K562 (cell line): ENCODE measurements at regions not wholly inside any gene's neighbourhood (a gene's known extent, or its start where the extent isn't known, plus 50 kb on each side); places are given as distances from the start of the nearest gene placed in this dataset.
A peak's percentile ranks its signal among the peaks of the same experiment; 100 is the strongest.

ENCODE experiments used
- ATAC-seq: fragments of 200-7000 bp; cut with Tn5 transposase; 3 replicates; pipeline ENCODE4 v1.9.1; 2020; ENCODE audit warnings: moderate library complexity
- BruUV-seq: library from RNA; stranded (reverse); fragments of 400-500 nt; replicated peaks from 2 replicates; lab custom pipeline; 2021; lab: Mats Ljungman, UMichigan
- CTCF ChIA-PET: fragments of 300-600 bp; formaldehyde crosslinking; extraction: SDS; loops from one replicate; lab custom pipeline; 2021; ENCODE audit warnings: low intra/inter-chr PET ratio; lab: Yijun Ruan, JAX
- POLR2A ChIA-PET: fragments of 300-600, 350-650 bp; sonication (Branson Sonifier 250); formaldehyde crosslinking; extraction: SDS; loops from one replicate; lab custom pipeline; 2021; ENCODE audit warnings: antibody characterized with exemption, inconsistent platforms; lab: Yijun Ruan, JAX
- DNase-seq, 4 experiments: peaks; one replicate each; pipeline versions ENCODE4 v3.0.0 to v3.0.0-alpha.2; 2011 to 2018; ENCODE audit warnings: low spot score in 3 of 4, mixed read lengths in 3 of 4; ENCODE audit errors: extremely low read depth in 1 of 4
- FAIRE-seq: peaks from 2 replicates; lab custom pipeline; 2011; peaks lifted over from hg19 to GRCh38; lab: Jason Lieb, UNC
- H2AFZ ChIP-seq: 2 replicates; pipeline ENCODE4 v1.6.0; 2011; ENCODE audit warnings: low read depth, low read length, control low read depth, inconsistent platforms
- H3K27ac ChIP-seq: fragments of 200-600 bp; 3 replicates; pipeline ENCODE4 v1.8.0; 2011; ENCODE audit warnings: low read depth, mild to moderate bottlenecking, control low read depth, inconsistent platforms, low read length, moderate library complexity, mixed read lengths; ENCODE audit errors: extremely low read depth
- H3K27me3 ChIP-seq, 2 experiments: fragments of 300-600 bp in 1 of 2; 2 replicates in 1 of 2; 3 replicates in 1 of 2; pipeline versions ENCODE4 v1.6.0 to v1.8.0; 2011; ENCODE audit warnings: inconsistent platforms in 2 of 2, low read length in 2 of 2, mild to moderate bottlenecking in 1 of 2, mixed read lengths in 1 of 2, moderate library complexity in 1 of 2; ENCODE audit not compliant: control insufficient read depth in 2 of 2, insufficient read depth in 2 of 2
- H3K36me3 ChIP-seq: fragments of 300-600 bp; 3 replicates; pipeline ENCODE4 v1.8.0; 2011; ENCODE audit warnings: mild to moderate bottlenecking, low read length, inconsistent platforms; ENCODE audit not compliant: control insufficient read depth, insufficient read depth
- H3K4me1 ChIP-seq, 2 experiments: fragments of 200-600 bp in 1 of 2; replicated peaks in 1 of 2; 2 replicates in 1 of 2; 3 replicates in 1 of 2; pipeline versions ENCODE4 v1.5.1 to v1.8.0; 2011; ENCODE audit warnings: inconsistent platforms in 2 of 2, low read length in 2 of 2, mild to moderate bottlenecking in 1 of 2, mixed read lengths in 1 of 2, moderate library complexity in 1 of 2; ENCODE audit not compliant: control insufficient read depth in 2 of 2, insufficient read depth in 2 of 2
- H3K4me2 ChIP-seq: 2 replicates; pipeline ENCODE4 v1.6.1; 2011; ENCODE audit warnings: low read length, control low read depth, inconsistent platforms, mixed read lengths; ENCODE audit not compliant: insufficient read depth
- H3K4me3 ChIP-seq: fragments of 200-600 bp; sonication (generic), shearing (Covaris generic); 2 replicates; pipeline ENCODE4 v1.5.1; 2016; ENCODE audit warnings: control low read depth, inconsistent platforms
- H3K79me2 ChIP-seq: fragments of 200-600 bp; 3 replicates; pipeline ENCODE4 v1.8.0; 2011; ENCODE audit warnings: low read length, inconsistent platforms; ENCODE audit not compliant: control insufficient read depth, insufficient read depth
- H3K9ac ChIP-seq, 2 experiments: 2 replicates each; pipeline versions ENCODE4 v1.6.0 to v1.6.1; 2011; ENCODE audit warnings: low read depth in 2 of 2, low read length in 2 of 2, control low read depth in 1 of 2, inconsistent platforms in 1 of 2, mild to moderate bottlenecking in 1 of 2, mixed read lengths in 1 of 2; ENCODE audit not compliant: insufficient read depth in 1 of 2
- H3K9me1 ChIP-seq: one replicate; pipeline ENCODE4 v1.6.0; 2011; ENCODE audit warnings: inconsistent platforms, mild to moderate bottlenecking, low read length, moderate library complexity; ENCODE audit not compliant: control insufficient read depth, insufficient read depth
- H3K9me3 ChIP-seq: replicated peaks from 2 replicates; pipeline ENCODE4 v1.5.1; 2011; ENCODE audit warnings: low read depth, low read length, inconsistent platforms; ENCODE audit not compliant: control insufficient read depth, insufficient read depth
- H4K20me1 ChIP-seq: replicated peaks from 2 replicates; pipeline ENCODE4 v1.6.1; 2011; ENCODE audit warnings: low read length, inconsistent platforms, mixed read lengths; ENCODE audit not compliant: control insufficient read depth, insufficient read depth
- BDP1 ChIP-seq: IDR thresholded peaks from 3 replicates; pipeline ENCODE4 v1.6.1; 2011; ENCODE audit not compliant: insufficient read length, insufficient read depth
- CBX2 ChIP-seq: fragments of 200-600 bp; sonication (generic); IDR thresholded peaks from one replicate; pipeline ENCODE4 v1.6.1; 2012; ENCODE audit warnings: mild to moderate bottlenecking, low read length, inconsistent platforms; ENCODE audit not compliant: insufficient read depth, poor library complexity, severe bottlenecking
- DACH1 ChIP-seq: fragments of 450-650 bp; IDR thresholded peaks from 2 replicates; pipeline ENCODE4 v1.6.1; 2018; ENCODE audit not compliant: partially characterized antibody
- ESRRA ChIP-seq: fragments of 450-650 bp; IDR thresholded peaks from 2 replicates; pipeline ENCODE4 v1.6.1; 2014; ENCODE audit warnings: low read depth, mild to moderate bottlenecking, moderate library complexity, borderline replicate concordance
- MXD1 ChIP-seq: fragments of 250-450 bp; sonication (Bioruptor Pico); IDR thresholded peaks from 2 replicates; pipeline ENCODE4 v1.8.0; 2021; ENCODE audit warnings: borderline replicate concordance, mild to moderate bottlenecking, moderate library complexity; ENCODE audit not compliant: poor library complexity, severe bottlenecking
- NELFE ChIP-seq: IDR thresholded peaks from 2 replicates; pipeline ENCODE4 v1.6.1; 2011; ENCODE audit warnings: mild to moderate bottlenecking; ENCODE audit not compliant: insufficient read depth, insufficient read length
- NFRKB ChIP-seq: fragments of 450-650 bp; IDR thresholded peaks from 2 replicates; pipeline ENCODE4 v1.6.1; 2016; ENCODE audit warnings: low read depth
- NR2F6 ChIP-seq: fragments of 450-650 bp; formaldehyde crosslinking; IDR thresholded peaks from 2 replicates; pipeline ENCODE4 v1.4.0; 2020; ENCODE audit warnings: mild to moderate bottlenecking
- RBM14 ChIP-seq: fragments of 200-400 bp; formaldehyde crosslinking; IDR thresholded peaks from 2 replicates; pipeline ENCODE4 v1.6.1; 2018; ENCODE audit warnings: low read depth, mild to moderate bottlenecking, low read length, moderate library complexity, borderline replicate concordance; ENCODE audit not compliant: insufficient read depth
- RBM25 ChIP-seq: fragments of 200-400 bp; formaldehyde crosslinking; IDR thresholded peaks from 2 replicates; pipeline ENCODE4 v1.6.1; 2018; ENCODE audit warnings: low read length, low read depth, moderate library complexity; ENCODE audit not compliant: severe bottlenecking
- SETDB1 ChIP-seq: IDR thresholded peaks from one replicate; pipeline ENCODE4 v1.6.1; 2012; ENCODE audit warnings: low read length, control low read depth, inconsistent platforms
- SOX6 ChIP-seq: fragments of 450-650 bp; IDR thresholded peaks from 2 replicates; pipeline ENCODE4 v1.6.1; 2014; ENCODE audit warnings: mild to moderate bottlenecking
- SPI1 ChIP-seq: IDR thresholded peaks from 2 replicates; pipeline ENCODE4 v1.6.1; 2011; ENCODE audit warnings: low read depth, low read length, control low read depth, borderline replicate concordance
- TCF15 ChIP-seq: fragments of 250-450 bp; sonication (Bioruptor Pico); IDR thresholded peaks from 2 replicates; pipeline ENCODE4 v1.8.0; 2022; ENCODE audit warnings: moderate library complexity, mild to moderate bottlenecking, inconsistent platforms
- YBX1 ChIP-seq: fragments of 450-650 bp; IDR thresholded peaks from 2 replicates; pipeline ENCODE4 v1.7.1; 2016; ENCODE audit warnings: mild to moderate bottlenecking
- ZNF253 ChIP-seq: fragments of 250-450 bp; sonication (Bioruptor Pico); conservative IDR thresholded peaks from 2 replicates; pipeline ENCODE4 v1.6.1; 2021; ENCODE audit warnings: mild to moderate bottlenecking
- ZNF551 ChIP-seq: fragments of 250-450 bp; sonication (Bioruptor Pico); IDR thresholded peaks from 2 replicates; pipeline ENCODE4 v1.5.0; 2021; ENCODE audit warnings: mild to moderate bottlenecking, moderate library complexity
- WGBS: fragments of 100-300 bp; shearing (Covaris generic); methylation state at CpG from one replicate; pipeline ENCODE4 v1.1.6; 2016; ENCODE audit warnings: low coverage, mixed read lengths; ENCODE audit not compliant: insufficient coverage; ENCODE audit errors: missing lambda C conversion rate; 5-methylcytosine and 5-hydroxymethylcytosine counted together
- in situ Hi-C: fragments of 300-500 bp; cut with MboI; formaldehyde crosslinking; loops from 4 replicates; pipeline ENCODE4 v1.15.0; 2018; ENCODE audit warnings: inconsistent platforms, mixed read lengths
- intact Hi-C: fragments of 100-400 bp; cut with micrococcal nuclease; formaldehyde crosslinking; loops from 2 replicates; pipeline ENCODE4 v1.14.2; 2022

- CTCF ChIA-PET = no interaction called here
- 0% methylated on average over 9 of the region's 12 CpGs for WGBS
Observed at GRCh38 chr20:17869295-17869994, 99.1 kb downstream of the SNX5 start.

GRCh38 chr20:17868700-17869231, 99.8 kb downstream of the SNX5 start:
- ChIA-PET POLR2A (no interaction called here), CTCF (no interaction called here)
- Histone ChIP-seq H3K27ac (no peak overlapping the region), H3K4me1 (no peaks in the 10 kb centered on the region; a peak in 1 of 5 replicates), H3K27me3 (peaks cover 2 to 22% of the 10 kb centered on the region in 2 experiments; a peak in 4 of 5 replicates), H3K9me1 (no peaks in the 10 kb centered on the region), H2AFZ (no peak overlapping the region), H3K79me2 (no peaks in the 10 kb centered on the region), H3K9ac (no peak overlapping the region), H3K4me2 (no peak overlapping the region), H3K36me3 (no peaks in the 10 kb centered on the region), H3K9me3 (no peaks in the 10 kb centered on the region), H4K20me1 (no peaks in the 10 kb centered on the region), H3K4me3 (no peak overlapping the region)
- intact Hi-C loops (no loop called here), in situ Hi-C loops (no loop called here)
- ATAC-seq = no peak
- no TSS peak for BruUV-seq
- no peak for DNase-seq
- WGBS = 0% methylated on average over 1 of the region's 4 CpGs
- no peak for FAIRE-seq
- TF ChIP-seq SETDB1 (no peak), SOX6 (no peak), ESRRA (no peak), BDP1 (no peak), TCF15 (CRISPR knock-in tag) (no peak), RBM14 (no peak), MXD1 (no peak), CBX2 (no peak), NR2F6 (CRISPR knock-in tag) (no peak), NFRKB (no peak), ZNF551 (CRISPR knock-in tag) (no peak), SPI1 (no peak), NELFE (no peak), DACH1 (no peak), YBX1 (no peak)

More at GRCh38 chr20:17869295-17869994, 99.1 kb downstream of the SNX5 start:
- peaks cover 2 to 17% of the 10 kb centered on the region in 2 experiments; a peak in 4 of 5 replicates for H3K27me3 ChIP-seq
- POLR2A ChIA-PET = interaction anchor here (0.6 kb wide), 1 partner anchor 9 kb away, joined by 3 read pairs; no protein-coding TSS in a partner anchor
- no peaks in the 10 kb centered on the region for H3K36me3 ChIP-seq
- H2AFZ ChIP-seq = no peak overlapping the region
- ATAC-seq = no peak
- no TSS peak for BruUV-seq
- H3K27ac ChIP-seq = no peak overlapping the region
- no peaks in the 10 kb centered on the region; a peak in 1 of 5 replicates for H3K4me1 ChIP-seq
- no peak for DNase-seq
- H3K9me3 ChIP-seq = no peaks in the 10 kb centered on the region
- H3K79me2 ChIP-seq = no peaks in the 10 kb centered on the region
- H3K9ac ChIP-seq = no peak overlapping the region
- no peaks in the 10 kb centered on the region for H3K9me1 ChIP-seq
- intact Hi-C loops (no loop called here), in situ Hi-C loops (no loop called here)
- no peak for FAIRE-seq
- H4K20me1 ChIP-seq = no peaks in the 10 kb centered on the region
- no peak overlapping the region for H3K4me2 ChIP-seq
- TF ChIP-seq RBM25 (peak; percentile 73), ZNF253 (CRISPR knock-in tag) (no peak)
- H3K4me3 ChIP-seq = no peak overlapping the region
